ENCODE measurements at regions not wholly inside any gene's neighbourhood (a gene's known extent, or its start where the extent isn't known, plus 50 kb on each side); places are given as distances from the start of the nearest gene placed in this dataset.
A peak's percentile ranks its signal among the peaks of the same experiment; 100 is the strongest.

- Histone ChIP-seq H3K4me2 (no peak overlapping the region), H2AFZ (no peak overlapping the region), H3K4me1 (replicated peaks; ENCODE audit: insufficient read depth) (no peaks in the 10 kb centered on the region), H3K27ac (no peak overlapping the region), H3K79me2 (ENCODE audit: low read depth) (no peaks in the 10 kb centered on the region), H3K36me3 (ENCODE audit: low read depth) (no peaks in the 10 kb centered on the region), H3K9me3 (ENCODE audit: insufficient read depth, low read depth) (no peaks in the 10 kb centered on the region), H3K27me3 (ENCODE audit: insufficient read depth, low read depth) (peaks cover 31% of the 10 kb centered on the region), H4K20me1 (ENCODE audit: insufficient read depth) (no peaks in the 10 kb centered on the region), H3K9me2 (ENCODE audit: insufficient read depth) (no peaks in the 10 kb centered on the region), H3K4me3 (no peak overlapping the region), H3F3A (ENCODE audit: insufficient read depth, low read depth) (no peaks in the 10 kb centered on the region)
- intact Hi-C loops (cut with micrococcal nuclease; ENCODE audit: unreplicated experiment) = no loop called here
- POLR2A ChIA-PET (ENCODE audit: unreplicated experiment) = no interaction called here
- no TSS peak for BruUV-seq (replicated peaks)
- no peak for DNase-seq
- no peak for TF ChIP-seq EZH2 (IDR thresholded peaks at IDR 0.05; ENCODE audit: low read depth)
- TF ChIP-seq CTCF (conservative IDR thresholded peaks at IDR 0.05) = no peak
- CTCF ChIA-PET = no interaction called here
Observed at GRCh38 chr19:29128203-29128602, 84.7 kb downstream of the UQCRFS1 start.

GRCh38 chr19:29122185-29122584, 90.8 kb downstream of the UQCRFS1 start:
- TF ChIP-seq CTCF (conservative IDR thresholded peaks at IDR 0.05) (no peak), EZH2 (IDR thresholded peaks at IDR 0.05; ENCODE audit: low read depth) (no peak)

GRCh38 chr19:29121684-29122083, 91.3 kb downstream of the UQCRFS1 start:
- ChIA-PET POLR2A (ENCODE audit: unreplicated experiment) (no interaction called here), CTCF (no interaction called here)
- intact Hi-C loops (cut with micrococcal nuclease; ENCODE audit: unreplicated experiment) = no loop called here
- H3K27ac ChIP-seq = no peak overlapping the region
- no peaks in the 10 kb centered on the region for H3K4me1 ChIP-seq (replicated peaks; ENCODE audit: insufficient read depth)
- H3K79me2 ChIP-seq (ENCODE audit: low read depth) = no peaks in the 10 kb centered on the region
- no peaks in the 10 kb centered on the region for H4K20me1 ChIP-seq (ENCODE audit: insufficient read depth)
- no peaks in the 10 kb centered on the region for H3K36me3 ChIP-seq (ENCODE audit: low read depth)
- H3K9me3 ChIP-seq (ENCODE audit: insufficient read depth, low read depth) = no peaks in the 10 kb centered on the region
- no peak for DNase-seq
- H3K4me3 ChIP-seq = no peak overlapping the region
- H3K27me3 ChIP-seq (ENCODE audit: insufficient read depth, low read depth) = peaks cover 16% of the 10 kb centered on the region
- no TSS peak for BruUV-seq (replicated peaks)
- H3F3A ChIP-seq (ENCODE audit: insufficient read depth, low read depth) = no peaks in the 10 kb centered on the region
- TF ChIP-seq CTCF (conservative IDR thresholded peaks at IDR 0.05) = peak; percentile 43; the same call in 1 of the 2 replicates
- TF ChIP-seq EZH2 (IDR thresholded peaks at IDR 0.05; ENCODE audit: low read depth) = no peak
- H3K9me2 ChIP-seq (ENCODE audit: insufficient read depth) = no peaks in the 10 kb centered on the region
- H2AFZ ChIP-seq = no peak overlapping the region
- no peak overlapping the region for H3K4me2 ChIP-seq

More at GRCh38 chr19:29122185-29122584, 90.8 kb downstream of the UQCRFS1 start:
- Histone ChIP-seq H4K20me1 (ENCODE audit: insufficient read depth) (no peaks in the 10 kb centered on the region), H3K4me3 (no peak overlapping the region), H3K79me2 (ENCODE audit: low read depth) (no peaks in the 10 kb centered on the region), H3F3A (ENCODE audit: insufficient read depth, low read depth) (no peaks in the 10 kb centered on the region), H2AFZ (no peak overlapping the region), H3K4me2 (no peak overlapping the region), H3K36me3 (ENCODE audit: low read depth) (no peaks in the 10 kb centered on the region), H3K27me3 (ENCODE audit: insufficient read depth, low read depth) (peaks cover 19% of the 10 kb centered on the region), H3K9me3 (ENCODE audit: insufficient read depth, low read depth) (no peaks in the 10 kb centered on the region), H3K4me1 (replicated peaks; ENCODE audit: insufficient read depth) (no peaks in the 10 kb centered on the region), H3K27ac (no peak overlapping the region), H3K9me2 (ENCODE audit: insufficient read depth) (no peaks in the 10 kb centered on the region)
- DNase-seq = no peak
- ChIA-PET CTCF (no interaction called here), POLR2A (ENCODE audit: unreplicated experiment) (no interaction called here)
- intact Hi-C loops (cut with micrococcal nuclease; ENCODE audit: unreplicated experiment) = no loop called here
- BruUV-seq (replicated peaks) = no TSS peak

Data from PC-9 (cell line).